HG03135 (cell line): ENCODE measurements at regions not wholly inside any gene's neighbourhood (a gene's known extent, or its start where the extent isn't known, plus 50 kb on each side); places are given as distances from the start of the nearest gene placed in this dataset.

Experiments
- ATAC-seq: cut with Tn5 transposase; IDR thresholded peaks from one replicate; pipeline ENCODE4 v1.9.1; 2021; ENCODE audit warnings: mild to moderate bottlenecking, moderate library complexity; ENCODE audit not compliant: unreplicated experiment

DNA sequence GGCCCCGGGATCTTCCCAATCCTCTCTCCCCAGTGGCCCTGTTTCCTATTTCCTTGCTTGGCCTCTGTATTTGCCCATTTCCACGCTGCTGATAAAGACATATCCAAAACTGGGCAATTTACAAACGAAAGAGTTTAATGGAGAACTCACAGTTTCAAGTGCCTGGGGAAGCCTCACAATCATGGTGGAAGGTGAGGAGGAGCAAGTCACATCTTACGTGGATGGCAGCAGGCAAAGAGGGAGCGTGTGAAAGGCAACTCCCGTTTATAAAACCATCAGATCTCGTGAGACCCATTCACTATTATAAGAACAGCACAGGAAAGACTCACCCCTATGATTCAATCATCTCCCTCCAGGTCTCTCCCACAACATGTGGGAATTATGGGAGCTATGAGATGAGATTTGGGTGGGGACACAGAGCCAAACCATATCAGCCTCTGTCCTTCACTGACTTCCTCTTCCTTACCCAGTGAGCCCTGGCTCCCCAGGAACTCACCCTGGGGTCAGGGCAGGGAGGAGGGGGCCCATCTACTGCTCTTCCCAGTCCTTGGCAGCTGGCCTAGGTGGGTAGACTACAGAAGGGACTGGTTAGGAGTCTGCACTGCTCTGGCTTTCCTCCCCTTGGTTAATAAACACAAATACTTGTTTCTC, 105.8 kb upstream of the MYCN start:
- no peak for ATAC-seq

GRCh38 chr2:15835991-15836688, 104.2 kb upstream of the MYCN start:
- no peak for ATAC-seq

DNA sequence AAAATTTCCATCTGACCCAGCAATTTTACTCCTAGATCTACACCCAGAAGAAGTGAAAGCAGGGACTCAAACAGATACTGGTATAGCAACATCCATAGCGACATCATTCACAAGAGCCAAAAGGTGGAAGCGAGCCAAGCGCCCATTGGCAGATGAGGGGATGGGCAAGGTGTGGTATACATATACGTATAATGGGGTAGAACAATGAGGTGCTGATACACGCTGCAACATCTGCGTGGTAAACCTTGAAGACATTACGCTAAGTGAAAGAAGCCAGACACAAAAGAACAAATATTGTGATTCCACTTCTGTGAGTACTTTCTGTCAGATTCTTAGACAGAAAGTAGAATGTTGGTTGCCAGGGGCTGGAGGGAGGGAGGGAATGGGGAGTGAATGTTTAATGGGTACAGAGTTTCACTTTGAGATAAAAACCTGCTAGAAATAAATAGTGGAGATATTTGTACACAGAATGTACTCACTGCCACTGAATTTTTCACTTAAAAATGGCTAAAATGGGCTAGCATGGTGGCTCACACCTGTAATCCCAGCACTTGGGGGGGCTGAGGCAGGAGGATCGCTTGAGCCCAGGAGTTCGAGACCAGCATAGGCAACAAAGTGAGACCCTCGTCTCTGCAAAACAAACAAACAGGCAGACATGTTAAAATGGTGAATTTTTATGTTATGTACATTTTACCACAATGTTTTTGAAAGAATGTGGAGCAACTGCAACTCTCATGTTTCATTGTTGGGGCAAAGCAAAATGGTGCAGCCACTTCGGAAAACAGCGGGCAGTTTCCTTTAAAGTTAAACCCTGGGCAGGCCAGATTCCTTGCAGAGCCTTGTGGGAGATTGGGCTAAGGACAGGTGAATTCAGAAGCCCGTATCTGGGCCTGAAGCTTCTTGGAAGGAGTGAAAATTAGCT, 103.4 kb upstream of the MYCN start:
- no peak for ATAC-seq

GRCh38 chr2:15838481-15839090, 101.8 kb upstream of the MYCN start:
- no peak for ATAC-seq

DNA sequence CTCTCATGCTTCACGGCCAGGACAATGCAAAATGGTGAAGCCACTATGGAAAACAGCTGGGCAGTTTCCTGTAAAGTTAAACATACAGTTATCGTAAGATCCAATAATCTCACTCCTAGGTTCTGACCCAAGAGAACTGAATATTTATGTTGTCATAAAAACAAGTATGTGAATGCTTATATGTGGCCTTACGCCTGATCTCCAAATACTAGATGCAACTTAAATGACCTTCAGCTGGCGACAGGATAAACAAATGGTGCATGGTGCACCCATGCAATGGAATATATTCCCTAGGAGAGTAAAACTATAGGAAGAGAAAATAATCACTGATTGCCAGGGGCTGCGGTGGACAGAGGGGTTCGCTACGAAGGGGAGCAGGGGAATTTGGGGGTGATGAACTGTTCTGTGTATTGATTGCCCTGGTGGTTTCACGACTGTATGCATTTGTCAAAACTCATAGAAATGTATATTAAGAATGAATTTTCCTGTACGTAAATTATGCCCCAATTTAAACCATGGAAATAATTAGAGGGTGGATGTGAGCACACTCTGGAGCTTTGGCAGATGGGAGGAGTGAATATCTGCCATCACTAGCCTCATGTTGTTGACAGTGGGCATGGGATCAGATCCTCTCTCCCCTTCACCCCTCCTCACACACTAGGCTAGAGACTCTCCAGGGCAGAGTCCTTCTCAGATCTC, 100.8 kb upstream of the MYCN start:
- no peak for ATAC-seq

- no peak for ATAC-seq
These were observed 100.2 kb upstream of the MYCN start for GRCh38 chr2:15840148-15840547.

DNA sequence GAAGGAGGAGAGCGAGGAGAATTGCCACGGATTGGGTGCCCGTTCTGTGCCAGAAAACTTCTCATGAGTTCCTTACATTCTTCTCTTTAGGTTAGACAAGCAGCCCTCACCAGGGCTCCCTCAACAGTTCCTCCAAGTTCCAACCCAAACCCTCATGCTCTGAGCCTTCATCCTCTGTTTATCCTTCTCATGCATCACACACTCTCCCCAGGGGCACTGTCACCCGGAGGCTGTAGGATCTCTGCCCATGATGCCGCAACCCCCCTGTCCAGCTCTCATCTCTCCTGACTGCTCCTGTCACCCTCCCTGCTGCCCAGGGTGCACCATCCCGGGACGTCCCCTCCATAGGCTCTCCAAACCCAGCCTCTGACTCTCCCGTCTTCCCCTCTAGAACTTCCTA, 99.4 kb upstream of the MYCN start:
- no peak for ATAC-seq

- ATAC-seq = no peak
These were observed 98.4 kb upstream of the MYCN start for GRCh38 chr2:15841776-15842560.

DNA sequence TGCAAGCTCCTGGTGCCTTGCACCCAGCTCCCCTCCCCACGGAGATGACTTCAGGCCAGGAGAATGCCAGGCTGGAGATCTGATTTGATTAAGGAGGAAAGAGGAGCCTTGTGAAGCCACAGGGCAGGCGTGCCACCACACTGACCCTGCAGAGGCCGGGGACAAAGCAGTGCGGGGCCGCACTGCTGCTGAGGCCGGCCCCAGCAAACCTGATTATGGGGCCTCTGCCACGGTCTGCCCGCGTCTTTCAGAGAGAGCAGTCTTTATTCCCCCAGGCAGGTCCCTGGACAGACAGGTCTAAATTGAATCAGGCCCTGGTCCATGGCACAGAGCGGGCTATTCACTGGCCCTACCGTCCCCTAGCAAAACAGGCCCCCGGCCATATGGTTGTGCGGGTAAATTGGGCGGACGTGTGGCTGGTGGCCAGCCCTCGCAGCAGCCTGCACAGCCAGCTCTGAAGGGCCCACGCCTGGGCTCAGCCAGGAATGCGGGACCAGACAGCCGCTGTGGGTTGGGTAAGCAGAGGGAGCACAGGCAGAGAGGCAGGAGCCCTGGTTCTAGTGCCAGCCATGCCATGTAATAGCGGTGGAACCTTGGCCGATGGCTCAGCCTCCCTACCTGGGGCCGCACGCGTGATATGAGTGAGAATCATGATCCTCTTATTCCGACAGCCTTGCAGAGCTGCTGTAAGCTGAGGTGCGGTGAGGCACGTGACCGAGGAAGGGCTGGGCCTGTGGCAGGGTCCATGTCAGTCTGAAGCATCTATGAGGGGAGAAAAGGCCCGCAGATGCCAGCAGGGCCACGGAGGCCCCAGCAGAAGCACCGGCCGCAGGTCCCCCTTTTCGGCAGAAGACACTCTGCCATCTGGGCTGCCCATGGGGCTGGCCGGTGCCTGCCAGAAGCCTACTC, 97.3 kb upstream of the MYCN start:
- ATAC-seq = no peak

DNA sequence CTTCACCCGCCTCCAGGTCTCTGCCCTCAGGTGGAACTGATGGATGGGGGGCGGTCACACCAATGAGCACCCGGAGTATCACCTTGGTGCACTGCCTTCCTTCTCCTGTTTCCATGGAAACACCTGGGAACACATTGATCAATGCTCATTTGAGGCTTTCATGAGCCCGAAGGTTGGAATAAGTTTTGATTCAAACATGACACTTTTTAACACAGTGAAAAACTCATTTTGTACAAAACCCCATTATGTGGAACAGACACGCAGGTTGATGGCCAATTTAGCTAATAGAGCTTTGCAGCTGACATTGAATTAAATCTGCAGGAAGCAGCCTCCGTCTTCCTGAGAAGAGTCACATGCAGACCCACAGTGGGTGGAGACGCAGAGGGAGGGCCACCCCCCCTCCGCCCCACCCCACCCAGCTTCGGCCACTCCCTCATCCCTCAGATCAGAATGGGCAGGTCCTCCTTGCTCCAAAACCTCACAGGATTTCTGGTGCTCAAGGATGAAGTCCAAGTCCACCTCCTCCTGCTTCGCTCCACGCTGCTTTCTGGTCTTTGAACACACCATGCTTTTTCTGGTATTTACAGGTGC, 96.0 kb upstream of the MYCN start:
- ATAC-seq = no peak

DNA sequence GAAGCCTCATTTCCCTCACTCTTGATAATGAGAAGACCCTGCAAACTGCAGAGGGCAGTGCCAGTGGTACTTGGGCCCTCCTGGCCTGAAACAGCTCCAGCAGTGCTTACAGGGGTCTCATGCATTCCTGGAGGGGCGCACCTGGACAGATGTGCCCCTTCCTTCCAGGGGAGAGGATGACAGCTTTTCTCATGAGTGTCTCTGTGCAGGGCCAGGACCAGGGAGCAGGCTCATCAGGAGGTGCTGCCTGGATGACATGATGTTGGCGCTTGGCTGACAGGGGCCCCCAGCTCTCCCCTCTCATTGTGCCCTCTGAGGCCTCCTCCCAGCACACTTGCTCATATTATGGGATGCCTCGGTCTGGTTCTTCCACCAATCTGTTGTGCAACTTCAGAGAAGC, 95.1 kb upstream of the MYCN start:
- no peak for ATAC-seq

- no peak for ATAC-seq
These were observed 94.5 kb upstream of the MYCN start for GRCh38 chr2:15845737-15846405.

- ATAC-seq = no peak
These were observed 93.7 kb upstream of the MYCN start for GRCh38 chr2:15846626-15847025.

- no peak for ATAC-seq
These were observed 89.8 kb upstream of the MYCN start for GRCh38 chr2:15850534-15850933.

DNA sequence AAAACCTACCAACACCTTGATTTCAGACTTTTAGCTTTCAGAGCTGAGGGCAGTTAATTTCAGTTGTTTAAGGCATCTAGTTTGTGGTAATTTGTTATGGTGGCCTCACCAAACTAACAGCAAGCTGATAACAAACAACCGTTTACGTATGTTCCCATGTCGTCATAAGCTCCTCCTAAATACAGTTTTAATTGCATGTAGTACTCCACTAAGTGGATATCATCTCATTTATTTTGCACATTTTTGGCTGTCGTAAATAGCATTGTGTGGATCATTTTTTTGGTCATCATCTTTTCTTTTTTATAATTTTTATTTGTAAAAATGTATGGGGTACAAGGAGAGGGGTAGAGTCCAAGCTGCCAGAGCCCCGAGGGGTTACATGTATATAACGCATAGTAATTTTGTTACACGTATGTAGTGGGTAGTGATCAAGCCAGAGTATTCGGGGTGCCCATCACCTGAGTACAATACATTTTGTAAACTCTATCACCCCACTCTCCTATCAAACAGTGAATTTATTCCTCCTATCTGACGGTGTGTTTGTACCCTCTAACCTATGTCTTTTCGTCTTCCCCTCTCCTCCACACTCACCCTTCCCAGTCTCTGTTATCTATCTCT, 89.2 kb upstream of the MYCN start:
- no peak for ATAC-seq

DNA sequence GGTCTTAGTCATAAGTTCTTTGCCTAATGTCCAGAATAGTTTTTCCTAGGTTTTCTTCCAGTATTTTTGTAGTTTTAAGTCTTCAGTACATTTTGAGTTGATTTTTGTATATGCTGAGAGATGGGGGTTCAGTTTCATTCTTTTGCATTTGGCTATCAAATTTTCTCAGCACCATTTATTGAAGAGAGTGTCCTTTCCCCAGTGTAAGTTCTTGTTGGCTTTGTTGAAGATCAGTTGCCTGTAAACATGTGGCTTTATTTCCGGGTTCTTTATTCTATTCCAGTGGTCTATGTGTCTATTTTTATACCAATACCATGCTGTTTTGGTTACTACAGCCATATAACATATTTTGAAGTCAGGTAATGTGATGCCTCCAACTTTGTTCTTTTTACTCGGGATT, 87.5 kb upstream of the MYCN start:
- ATAC-seq = no peak

DNA sequence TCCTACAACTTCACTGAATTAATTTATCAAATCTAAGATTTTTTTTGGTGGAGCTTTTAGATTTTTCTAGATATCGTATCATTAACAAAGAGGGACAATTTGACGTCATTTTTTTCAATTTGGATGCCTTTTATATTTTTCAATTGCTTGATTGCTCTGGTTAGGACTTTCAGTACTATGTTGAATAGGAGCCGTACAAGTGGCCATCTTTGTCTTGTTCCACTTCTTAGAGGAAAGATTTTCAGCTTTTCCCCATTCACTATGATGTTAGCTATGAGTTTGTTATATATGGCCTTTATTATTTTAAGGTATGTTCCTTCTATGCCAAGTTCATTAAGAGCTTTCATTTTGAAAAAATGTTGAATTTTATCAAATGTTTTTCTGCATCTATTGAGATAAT, 86.4 kb upstream of the MYCN start:
- no peak for ATAC-seq
